ENCODE measurements at regions not wholly inside any gene's neighbourhood (a gene's known extent, or its start where the extent isn't known, plus 50 kb on each side); places are given as distances from the start of the nearest gene placed in this dataset.

DNA sequence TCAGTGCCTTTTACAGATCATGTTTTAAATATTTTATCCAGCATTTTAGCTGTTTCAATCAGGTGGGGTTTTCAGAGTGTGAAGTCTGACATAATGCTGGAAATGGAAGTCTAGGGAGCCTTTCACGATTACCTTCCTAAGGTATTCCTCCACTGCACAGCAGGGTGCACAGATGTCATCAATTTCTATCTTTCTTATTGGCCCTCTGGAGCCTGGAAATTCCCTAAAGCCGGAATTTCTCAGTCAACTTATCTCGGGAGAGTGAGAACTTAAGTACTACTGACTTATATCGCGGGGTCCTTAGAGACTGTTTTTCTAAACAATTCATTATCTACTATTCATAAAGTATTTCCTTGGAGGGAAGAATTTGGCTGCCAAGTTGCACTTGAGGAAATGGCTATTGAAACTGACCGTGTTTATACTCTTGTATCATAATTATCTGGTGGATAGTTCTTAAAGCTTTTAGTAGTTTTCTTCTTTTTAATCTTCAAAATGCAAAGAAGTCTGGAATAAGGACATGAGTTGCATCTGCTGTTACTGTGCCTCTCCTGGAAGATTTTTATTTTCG is 311.8 kb upstream of the B3GALT2 start:
- peaks cover 0 to 6% (median 0%) of the 10 kb centered on the region in 3 donors for H3K36me3 Mint-ChIP-seq
- peak overlapping the region in 1 of 10 donors; percentile 58 for H3K27ac Mint-ChIP-seq
- ATAC-seq: no peak
- no peaks in the 10 kb centered on the region for H3K27me3 Mint-ChIP-seq
- H3K9me3 Mint-ChIP-seq: peaks cover 0 to 5% (median 0%) of the 10 kb centered on the region in 9 donors
- no peak overlapping the region for H3K4me3 Mint-ChIP-seq
- H3K4me1 Mint-ChIP-seq: peaks cover 0 to 13% (median 10%) of the 10 kb centered on the region in 4 donors
- POLR2A ChIA-PET: interaction anchor here (0.6 kb wide), 1 partner anchor 335 kb away, joined by 3 read pairs; no protein-coding TSS in a partner anchor
- DNase-seq: no peak

DNA sequence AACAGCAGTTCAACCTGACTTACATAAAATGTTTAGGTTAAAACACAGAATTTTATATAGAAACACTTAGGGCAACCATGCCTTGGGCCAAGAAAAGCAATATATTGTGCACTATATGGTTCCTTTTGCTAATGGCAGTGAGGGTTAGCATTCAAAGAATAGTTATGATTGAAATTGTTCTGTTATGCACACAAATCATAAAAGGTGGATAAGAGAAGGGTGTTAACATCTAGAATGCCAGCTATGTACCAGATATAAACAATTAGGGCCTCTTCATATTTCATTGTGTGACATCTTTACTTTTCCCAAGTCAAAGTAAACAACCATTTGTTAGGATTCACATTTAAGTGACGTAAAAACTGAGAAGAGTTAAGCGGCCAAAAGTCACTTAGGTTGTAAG is 308.0 kb upstream of the B3GALT2 start:
- H3K9me3 Mint-ChIP-seq: peaks cover 0 to 16% (median 8%) of the 10 kb centered on the region in 9 donors
- POLR2A ChIA-PET: no interaction called here
- no peak overlapping the region for H3K27ac Mint-ChIP-seq
- H3K4me1 Mint-ChIP-seq: peaks cover 7 to 30% (median 29%) of the 10 kb centered on the region in 4 donors
- peaks cover 0 to 7% (median under 1%) of the 10 kb centered on the region in 3 donors for H3K36me3 Mint-ChIP-seq
- no peak overlapping the region for H3K4me3 Mint-ChIP-seq
- no peak for DNase-seq
- no peak for ATAC-seq
- no peaks in the 10 kb centered on the region for H3K27me3 Mint-ChIP-seq

DNA sequence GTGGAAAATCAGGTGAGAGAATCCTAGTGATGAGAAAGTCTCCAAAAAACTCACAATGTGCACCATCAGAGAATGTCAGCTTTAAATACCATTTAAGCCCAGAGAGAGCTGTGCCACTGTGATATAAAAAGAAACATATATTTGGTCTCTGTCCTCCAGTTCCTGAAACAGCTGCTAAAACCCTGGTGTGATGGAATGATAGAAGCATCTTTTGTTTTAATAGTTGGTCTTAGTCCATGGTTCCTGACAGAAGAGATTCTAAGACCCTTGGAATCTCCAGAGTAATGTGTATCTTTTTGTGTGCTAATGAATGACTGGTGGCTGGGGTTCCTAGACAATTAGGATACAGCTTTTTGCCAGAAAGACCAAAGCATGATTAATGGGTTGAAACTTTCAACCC is 302.8 kb upstream of the B3GALT2 start:
- POLR2A ChIA-PET: interaction anchor here (0.7 to 2.7 kb wide), 2 partner anchors 10 to 173 kb away, joined by 3 to 10 read pairs; no protein-coding TSS in a partner anchor
- peaks cover 0 to 10% (median 6%) of the 10 kb centered on the region in 3 donors for H3K36me3 Mint-ChIP-seq
- no peaks in the 10 kb centered on the region for H3K27me3 Mint-ChIP-seq
- no peak overlapping the region for H3K4me3 Mint-ChIP-seq
- H3K9me3 Mint-ChIP-seq: peaks cover 0 to 21% (median 11%) of the 10 kb centered on the region in 9 donors
- ATAC-seq: no peak
- no peak overlapping the region for H3K27ac Mint-ChIP-seq
- peaks cover 10 to 45% (median 41%) of the 10 kb centered on the region in 4 donors for H3K4me1 Mint-ChIP-seq
- DNase-seq: no peak

DNA sequence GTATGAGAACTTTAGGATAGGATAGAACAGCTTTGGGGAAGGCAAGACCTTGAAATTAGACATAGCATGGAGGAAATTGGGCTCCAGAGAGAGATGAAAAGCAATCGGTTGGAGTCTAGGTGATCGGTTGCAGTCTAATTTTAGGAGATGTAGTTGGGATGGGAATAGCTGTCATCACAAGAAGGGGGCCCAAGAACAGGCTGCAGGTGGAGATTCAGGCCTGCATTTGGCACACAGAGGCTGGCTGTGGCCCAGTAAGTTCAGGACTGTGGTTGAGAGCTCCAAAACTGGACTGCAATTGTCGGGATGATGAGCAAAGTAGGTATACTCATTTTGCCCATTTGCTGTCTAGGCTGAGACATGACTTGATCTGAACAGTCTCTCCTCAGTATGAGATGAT is 301.3 kb upstream of the B3GALT2 start:
- H3K9me3 Mint-ChIP-seq: peaks cover 0 to 21% (median 13%) of the 10 kb centered on the region in 9 donors
- H3K27ac Mint-ChIP-seq: peak overlapping the region in 5 of 10 donors; percentile 5 to 46 (median 32)
- H3K4me1 Mint-ChIP-seq: peaks cover 10 to 30% (median 28%) of the 10 kb centered on the region in 4 donors
- DNase-seq (no peak), ATAC-seq (no peak)
- peaks cover 0 to 13% (median 6%) of the 10 kb centered on the region in 3 donors for H3K36me3 Mint-ChIP-seq
- no peaks in the 10 kb centered on the region for H3K27me3 Mint-ChIP-seq
- H3K4me3 Mint-ChIP-seq: no peak overlapping the region
- POLR2A ChIA-PET: interaction anchor here (1.5 to 2.7 kb wide), 2 partner anchors 9 to 11 kb away, joined by 3 to 10 read pairs; no protein-coding TSS in a partner anchor

DNA sequence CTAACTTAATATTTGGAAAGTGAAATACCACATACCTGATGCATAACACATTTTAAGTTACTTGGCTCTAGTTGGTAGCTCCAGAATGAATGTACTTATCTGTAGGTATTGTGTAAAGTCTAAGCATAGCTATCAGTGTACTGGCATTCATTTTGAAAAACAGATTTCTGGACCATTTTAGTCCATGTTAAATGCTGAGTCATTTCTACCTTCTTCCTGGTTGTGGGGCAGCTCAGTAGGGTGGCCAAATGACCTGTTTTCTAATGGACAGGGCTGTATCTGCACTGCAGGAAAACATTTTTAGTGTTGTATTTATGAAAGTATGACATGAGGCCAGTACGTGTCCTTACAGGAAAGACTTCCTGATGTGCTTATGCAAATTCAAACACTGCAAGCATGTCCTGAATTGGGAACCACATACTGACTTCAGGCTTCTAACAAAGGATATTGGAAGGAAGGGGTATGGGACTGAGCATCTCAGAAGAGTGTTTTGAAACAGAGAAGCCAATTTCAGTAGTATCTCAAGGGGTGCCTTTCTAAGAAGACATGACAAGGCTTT is 300.3 kb upstream of the B3GALT2 start:
- Mint-ChIP-seq H3K9me3 (peaks cover 0 to 21% (median 13%) of the 10 kb centered on the region in 9 donors), H3K4me3 (no peak overlapping the region), H3K4me1 (peaks cover 7 to 28% (median 19%) of the 10 kb centered on the region in 4 donors), H3K27me3 (no peaks in the 10 kb centered on the region), H3K27ac (peak overlapping the region in 8 of 10 donors; percentile 4 to 55 (median 36)), H3K36me3 (peaks cover 0 to 13% (median 6%) of the 10 kb centered on the region in 3 donors)
- ATAC-seq: no peak
- POLR2A ChIA-PET: interaction anchor here (2.7 kb wide), 1 partner anchor 8 kb away, joined by 10 read pairs; no protein-coding TSS in a partner anchor
- DNase-seq: no peak

DNA sequence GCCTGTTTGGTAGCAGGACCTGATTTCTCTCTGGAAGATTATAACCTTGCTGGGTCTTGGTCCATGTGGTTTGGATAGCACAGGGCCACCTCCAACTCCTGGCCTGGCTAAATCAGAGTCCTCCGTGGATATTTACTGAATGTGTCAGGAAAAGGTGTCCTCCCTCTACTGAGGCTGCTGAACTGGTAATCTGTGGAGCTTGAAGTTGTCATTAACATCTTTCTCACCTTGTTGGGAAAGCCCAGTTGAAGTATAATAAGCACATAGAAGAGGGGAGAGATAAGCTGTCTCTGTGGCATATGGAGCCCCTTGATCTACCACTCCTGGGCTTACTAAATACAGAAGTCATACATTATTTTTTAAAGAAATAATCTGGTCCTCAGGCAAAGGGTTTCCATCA is 294.3 kb upstream of the B3GALT2 start:
- H3K4me3 Mint-ChIP-seq: peak overlapping the region in 3 of 10 donors; percentile 3 to 30 (median 27)
- peaks cover 22 to 50% (median 46%) of the 10 kb centered on the region in 4 donors for H3K4me1 Mint-ChIP-seq
- peaks cover 11 to 35% (median 23%) of the 10 kb centered on the region in 9 donors for H3K9me3 Mint-ChIP-seq
- H3K27ac Mint-ChIP-seq: peak overlapping the region; percentile 73 to 99 (median 88)
- POLR2A ChIA-PET: interaction anchor here (2.2 kb wide), 1 partner anchor 13 kb away, joined by 7 read pairs; no protein-coding TSS in a partner anchor
- ATAC-seq: no peak
- DNase-seq: no peak
- no peaks in the 10 kb centered on the region for H3K27me3 Mint-ChIP-seq
- peaks cover 0 to 29% (median 28%) of the 10 kb centered on the region in 3 donors for H3K36me3 Mint-ChIP-seq

DNA sequence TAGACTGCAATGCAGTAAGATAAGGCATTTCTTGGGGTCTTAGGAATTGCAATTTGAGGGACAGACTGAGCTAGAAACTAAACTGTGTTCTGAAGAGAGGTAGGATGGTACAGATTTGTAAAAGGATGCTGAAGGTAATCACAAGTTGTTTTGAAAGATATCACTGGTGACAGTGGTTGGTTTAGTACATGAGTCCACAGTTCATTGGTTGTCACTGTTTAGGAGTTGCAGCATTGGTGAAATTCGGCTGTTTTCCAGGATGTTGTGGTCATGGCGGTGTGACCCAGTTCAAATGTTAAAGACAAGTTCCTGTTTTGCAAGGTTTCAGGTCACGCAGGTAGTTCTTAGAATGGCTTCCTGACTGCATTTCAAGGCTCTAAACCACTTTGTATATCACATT is 292.8 kb upstream of the B3GALT2 start:
- peak overlapping the region; percentile 20 to 73 (median 60) for H3K4me3 Mint-ChIP-seq
- H3K27ac Mint-ChIP-seq: peak overlapping the region; percentile 90 to 99 (median 93)
- ATAC-seq: peak; percentile 96 to 97
- peaks cover 26 to 55% (median 51%) of the 10 kb centered on the region in 4 donors for H3K4me1 Mint-ChIP-seq
- no peaks in the 10 kb centered on the region for H3K27me3 Mint-ChIP-seq
- peaks cover 0 to 33% (median 32%) of the 10 kb centered on the region in 3 donors for H3K36me3 Mint-ChIP-seq
- peak; percentile 22 to 95 (median 82) for DNase-seq
- peaks cover 4 to 33% (median 26%) of the 10 kb centered on the region in 9 donors for H3K9me3 Mint-ChIP-seq
- POLR2A ChIA-PET: interaction anchor here (0.6 to 2.2 kb wide), 9 partner anchors 9 to 557 kb away, joined by 3 to 10 read pairs (median 5); no protein-coding TSS in a partner anchor

DNA sequence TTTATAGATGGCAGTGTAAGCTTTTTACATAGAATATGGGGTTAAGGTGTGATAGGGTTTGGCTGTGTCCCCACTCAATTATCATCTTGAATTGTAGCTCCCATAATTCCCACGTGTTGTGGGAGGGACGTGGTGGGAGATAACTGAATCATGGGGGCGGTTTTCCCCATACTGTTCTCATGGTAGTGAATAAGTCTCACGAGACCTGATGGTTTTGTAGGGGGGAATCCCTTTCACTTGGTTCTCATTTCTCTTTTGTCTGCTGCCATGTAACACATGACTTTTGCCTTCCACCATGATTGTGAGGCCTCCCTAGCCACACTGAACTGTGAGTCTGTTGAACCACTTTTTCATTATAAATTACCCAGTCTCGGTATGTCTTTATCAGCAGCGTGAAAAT is 290.3 kb upstream of the B3GALT2 start:
- DNase-seq: no peak
- POLR2A ChIA-PET: interaction anchor here (0.6 to 1.3 kb wide), 5 partner anchors 10 to 58 kb away, joined by 3 to 4 read pairs (median 3); no protein-coding TSS in a partner anchor
- Mint-ChIP-seq H3K4me1 (peaks cover 33 to 74% (median 63%) of the 10 kb centered on the region in 4 donors), H3K27me3 (no peaks in the 10 kb centered on the region), H3K9me3 (peaks cover 10 to 52% (median 30%) of the 10 kb centered on the region in 9 donors), H3K27ac (peak overlapping the region in 7 of 10 donors; percentile 3 to 96 (median 48)), H3K4me3 (no peak overlapping the region), H3K36me3 (peaks cover 0 to 49% (median 40%) of the 10 kb centered on the region in 3 donors)
- ATAC-seq: no peak

DNA sequence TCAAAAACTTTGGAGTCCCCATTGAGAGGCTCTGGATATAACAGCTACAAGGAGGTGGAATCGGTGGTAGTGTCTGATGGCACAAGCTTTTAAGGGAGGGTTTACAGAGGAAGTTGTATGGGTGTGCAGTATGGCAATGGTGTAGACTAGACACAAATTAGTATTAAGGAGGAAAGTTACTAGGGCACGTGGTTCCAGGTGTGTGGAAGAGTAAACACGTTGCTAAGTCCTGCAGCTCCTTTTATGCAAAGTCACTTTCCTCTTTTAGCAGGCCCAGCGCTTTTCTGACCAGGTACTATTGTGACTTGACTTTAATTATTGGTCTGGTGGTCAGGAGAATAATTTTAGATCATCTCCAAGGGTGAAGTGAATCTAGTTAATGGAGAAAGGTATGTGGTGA is 287.5 kb upstream of the B3GALT2 start:
- H3K27ac Mint-ChIP-seq: peak overlapping the region in 3 of 10 donors; percentile 26 to 65 (median 45)
- POLR2A ChIA-PET: interaction anchor here (1.1 to 1.2 kb wide), 2 partner anchors 9 to 15 kb away, joined by 4 to 8 read pairs; no protein-coding TSS in a partner anchor
- peaks cover 5 to 34% (median 13%) of the 10 kb centered on the region in 9 donors for H3K9me3 Mint-ChIP-seq
- H3K4me3 Mint-ChIP-seq: peak overlapping the region in 1 of 10 donors; percentile 25
- H3K36me3 Mint-ChIP-seq: peaks cover 0 to 39% (median 31%) of the 10 kb centered on the region in 3 donors
- no peak for ATAC-seq
- peaks cover 22 to 50% (median 42%) of the 10 kb centered on the region in 4 donors for H3K4me1 Mint-ChIP-seq
- DNase-seq: no peak
- H3K27me3 Mint-ChIP-seq: no peaks in the 10 kb centered on the region

DNA sequence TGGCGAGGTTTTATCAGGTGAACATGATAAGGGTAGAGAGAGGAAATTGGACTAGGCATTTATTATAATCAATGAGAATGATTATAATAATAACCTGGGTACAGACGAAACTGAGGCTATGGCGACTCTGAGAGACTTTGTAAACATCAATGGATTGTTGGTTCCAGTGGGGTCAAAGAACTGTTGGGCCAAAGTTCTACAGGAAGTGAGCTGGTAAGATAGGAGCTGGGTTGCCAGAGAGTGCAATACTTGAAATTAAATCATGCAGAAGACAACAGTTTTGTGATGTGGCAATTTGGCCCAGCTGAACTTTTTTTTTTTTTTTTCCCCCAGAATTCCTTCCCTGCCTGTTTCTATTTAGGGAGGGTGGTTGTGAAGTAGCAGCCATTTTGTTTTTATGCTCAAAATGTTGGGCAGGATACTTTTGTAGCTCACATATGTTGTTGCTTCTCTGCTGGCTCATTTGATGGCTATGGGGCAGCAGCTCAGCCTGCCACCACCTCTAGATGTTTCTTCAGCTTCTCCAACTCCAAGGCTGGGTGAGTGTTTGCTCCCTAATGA is 286.5 kb upstream of the B3GALT2 start:
- no peak for DNase-seq
- Mint-ChIP-seq H3K27me3 (no peaks in the 10 kb centered on the region), H3K4me3 (peak overlapping the region in 1 of 10 donors; percentile 8), H3K9me3 (peaks cover 3 to 34% (median 13%) of the 10 kb centered on the region in 9 donors), H3K27ac (peak overlapping the region in 6 of 10 donors; percentile 0 to 65 (median 64)), H3K36me3 (peaks cover 0 to 33% (median 26%) of the 10 kb centered on the region in 3 donors), H3K4me1 (peaks cover 18 to 42% (median 34%) of the 10 kb centered on the region in 4 donors)
- POLR2A ChIA-PET: interaction anchor here (0.7 to 1.2 kb wide), 2 partner anchors 14 to 50 kb away, joined by 4 to 8 read pairs; no protein-coding TSS in a partner anchor
- ATAC-seq: no peak

DNA sequence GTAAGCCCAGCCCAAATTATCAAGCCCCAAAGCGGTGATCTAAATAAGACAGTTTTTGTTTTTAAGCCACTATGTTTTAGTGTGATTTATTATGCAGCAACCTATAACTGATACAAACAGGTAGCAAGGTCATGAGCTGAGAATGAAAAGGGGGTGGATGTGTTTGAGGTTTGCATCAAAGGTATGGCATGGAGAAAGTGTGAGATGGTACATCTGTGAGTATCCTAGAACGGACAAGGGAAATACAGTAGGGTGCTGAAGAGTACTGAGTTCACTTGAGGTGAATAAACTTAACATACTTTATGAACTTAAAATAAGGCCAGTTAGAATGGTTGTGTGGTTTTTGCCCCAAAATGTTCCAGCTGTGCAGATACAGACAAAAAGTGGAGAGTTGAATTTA is 286.0 kb upstream of the B3GALT2 start:
- Mint-ChIP-seq H3K27ac (peak overlapping the region in 5 of 10 donors; percentile 55 to 65 (median 64)), H3K36me3 (peaks cover 0 to 28% (median 21%) of the 10 kb centered on the region in 3 donors), H3K4me3 (peak overlapping the region in 1 of 10 donors; percentile 8), H3K4me1 (peaks cover 15 to 37% (median 29%) of the 10 kb centered on the region in 4 donors), H3K9me3 (peaks cover 0 to 34% (median 13%) of the 10 kb centered on the region in 9 donors), H3K27me3 (no peaks in the 10 kb centered on the region)
- POLR2A ChIA-PET: no interaction called here
- DNase-seq: no peak
- no peak for ATAC-seq

DNA sequence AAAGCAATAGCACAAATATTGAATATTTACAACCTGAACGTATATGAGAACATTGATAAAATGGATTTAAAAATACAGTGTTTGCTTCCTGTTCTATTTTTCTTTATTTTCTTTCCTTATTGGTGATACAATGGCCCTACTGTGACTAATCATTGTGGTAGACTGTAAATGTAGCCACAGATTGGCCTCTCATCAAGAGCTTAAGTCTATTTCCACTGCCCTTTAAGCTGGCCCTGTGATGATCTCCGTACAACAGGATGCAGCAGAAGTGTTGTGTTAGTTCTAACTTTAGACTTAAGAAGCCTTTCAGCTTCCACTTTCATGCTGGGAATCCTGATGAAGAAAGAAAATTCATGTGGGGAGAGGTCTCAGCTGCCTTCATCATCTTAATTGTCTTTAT is 285.6 kb upstream of the B3GALT2 start:
- peak overlapping the region in 4 of 10 donors; percentile 55 to 64 (median 62) for H3K27ac Mint-ChIP-seq
- H3K4me1 Mint-ChIP-seq: peaks cover 15 to 34% (median 28%) of the 10 kb centered on the region in 4 donors
- H3K27me3 Mint-ChIP-seq: no peaks in the 10 kb centered on the region
- peaks cover 0 to 27% (median 20%) of the 10 kb centered on the region in 3 donors for H3K36me3 Mint-ChIP-seq
- POLR2A ChIA-PET: no interaction called here
- H3K4me3 Mint-ChIP-seq: no peak overlapping the region
- ATAC-seq: no peak
- DNase-seq: no peak
- H3K9me3 Mint-ChIP-seq: peaks cover 0 to 34% (median 13%) of the 10 kb centered on the region in 9 donors

All from naive thymus-derived CD8-positive, alpha-beta T cell (primary cell).